ENCODE measurements at regions not wholly inside any gene's neighbourhood (a gene's known extent, or its start where the extent isn't known, plus 50 kb on each side); places are given as distances from the start of the nearest gene placed in this dataset.
A peak's percentile ranks its signal among the peaks of the same experiment; 100 is the strongest.
"Not testable (repeated sequence)": the region's sequence is repeated elsewhere in the genome, so short reads cannot be mapped to it uniquely, and the experiment has no call there.

DNA sequence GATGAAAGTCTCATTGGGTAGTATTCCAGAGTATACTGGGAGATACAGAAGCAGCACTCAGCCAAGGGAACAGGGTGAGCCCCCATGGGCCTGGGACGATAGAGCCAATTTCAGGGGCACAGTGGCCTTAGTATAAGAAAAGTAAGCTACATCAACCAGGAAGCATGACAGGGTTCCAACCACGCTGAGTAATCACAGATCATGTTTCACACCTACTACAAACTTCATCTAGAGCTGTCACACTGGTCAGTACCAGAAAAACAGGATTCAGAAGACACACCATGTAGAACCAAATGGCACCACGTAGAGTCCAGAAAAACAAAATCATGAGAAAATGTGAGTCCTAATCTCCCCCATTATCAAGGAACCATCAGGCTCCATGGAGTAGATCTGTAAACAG is 1292.4 kb upstream of the MIR17HG start:
- H3K27me3 ChIP-seq (ENCODE audit: control insufficient read depth in 1 of 2, insufficient read depth in 2 of 2, low read length in 2 of 2): no peaks in the 10 kb centered on the region
- H3K4me3 ChIP-seq (ENCODE audit: low read depth in 1 of 2, low read length in 2 of 2): no peak overlapping the region
- H3K9me3 ChIP-seq (ENCODE audit: control insufficient read depth in 2 of 2, insufficient read depth in 1 of 2, low read depth in 1 of 2, low read length in 1 of 2): no peaks in the 10 kb centered on the region
- H3K27ac ChIP-seq (ENCODE audit: low read depth in 2 of 2, low read length in 1 of 2): peak overlapping the region in 1 of 2 donors; percentile 55
- 39 to 42% methylated on average over 3 of the region's 3 CpGs for WGBS, 2 donors
- H3K4me1 ChIP-seq (ENCODE audit: control insufficient read depth in 2 of 2, insufficient read depth in 2 of 2, low read length in 1 of 2): no peaks in the 10 kb centered on the region
- H3K36me3 ChIP-seq (ENCODE audit: control insufficient read depth in 2 of 2, insufficient read depth in 2 of 2, low read length in 1 of 2): no peaks in the 10 kb centered on the region

DNA sequence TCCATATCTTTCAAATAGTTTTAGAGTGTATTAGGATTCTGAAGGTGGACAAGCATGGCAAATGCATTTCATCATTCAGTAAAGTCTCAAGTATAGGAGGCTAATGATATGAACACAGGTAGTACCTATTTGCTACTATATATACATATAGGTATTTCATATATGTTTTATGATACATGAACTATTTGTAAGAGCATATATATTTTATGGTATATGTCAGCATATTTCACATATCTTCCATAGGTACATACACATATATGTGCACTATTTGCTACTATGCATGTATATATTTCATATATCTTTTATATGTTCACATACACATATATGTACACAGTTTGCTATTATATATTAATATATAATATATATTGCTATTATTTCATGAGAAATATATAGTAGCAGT is 1291.7 kb upstream of the MIR17HG start:
- H3K27me3 ChIP-seq (ENCODE audit: control insufficient read depth in 1 of 2, insufficient read depth in 2 of 2, low read length in 2 of 2): no peaks in the 10 kb centered on the region
- no peak overlapping the region for H3K4me3 ChIP-seq (ENCODE audit: low read depth in 1 of 2, low read length in 2 of 2)
- no peaks in the 10 kb centered on the region for H3K36me3 ChIP-seq (ENCODE audit: control insufficient read depth in 2 of 2, insufficient read depth in 2 of 2, low read length in 1 of 2)
- H3K9me3 ChIP-seq (ENCODE audit: control insufficient read depth in 2 of 2, insufficient read depth in 1 of 2, low read depth in 1 of 2, low read length in 1 of 2): no peaks in the 10 kb centered on the region
- H3K4me1 ChIP-seq (ENCODE audit: control insufficient read depth in 2 of 2, insufficient read depth in 2 of 2, low read length in 1 of 2): no peaks in the 10 kb centered on the region
- no peak overlapping the region for H3K27ac ChIP-seq (ENCODE audit: low read depth in 2 of 2, low read length in 1 of 2)

DNA sequence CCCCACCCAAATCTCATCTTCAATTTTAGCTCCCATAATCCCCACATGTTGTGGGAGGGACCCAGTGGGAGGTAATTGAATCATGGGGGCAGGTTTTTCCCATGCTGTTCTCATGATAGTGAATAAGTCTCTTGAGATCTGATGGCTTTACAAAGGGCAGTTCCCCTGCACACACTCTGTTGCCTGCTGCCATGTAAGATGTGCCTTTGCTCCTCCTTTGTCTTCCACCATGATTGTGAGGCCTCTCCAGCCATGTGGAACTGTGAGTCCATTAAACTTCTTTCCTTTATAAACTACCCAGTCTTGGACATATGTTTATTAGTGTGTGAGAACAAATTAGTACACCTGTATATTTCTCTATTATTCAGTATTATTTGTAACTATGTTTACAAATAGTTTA is 1283.3 kb upstream of the MIR17HG start:
- H3K27me3 ChIP-seq (ENCODE audit: control insufficient read depth in 1 of 2, insufficient read depth in 2 of 2, low read length in 2 of 2); H3K27ac ChIP-seq (ENCODE audit: low read depth in 2 of 2, low read length in 1 of 2); H3K9me3 ChIP-seq (ENCODE audit: control insufficient read depth in 2 of 2, insufficient read depth in 1 of 2, low read depth in 1 of 2, low read length in 1 of 2); H3K4me3 ChIP-seq (ENCODE audit: low read depth in 1 of 2, low read length in 2 of 2); H3K36me3 ChIP-seq (ENCODE audit: control insufficient read depth in 2 of 2, insufficient read depth in 2 of 2, low read length in 1 of 2); H3K4me1 ChIP-seq (ENCODE audit: control insufficient read depth in 2 of 2, insufficient read depth in 2 of 2, low read length in 1 of 2): not testable (repeated sequence)

DNA sequence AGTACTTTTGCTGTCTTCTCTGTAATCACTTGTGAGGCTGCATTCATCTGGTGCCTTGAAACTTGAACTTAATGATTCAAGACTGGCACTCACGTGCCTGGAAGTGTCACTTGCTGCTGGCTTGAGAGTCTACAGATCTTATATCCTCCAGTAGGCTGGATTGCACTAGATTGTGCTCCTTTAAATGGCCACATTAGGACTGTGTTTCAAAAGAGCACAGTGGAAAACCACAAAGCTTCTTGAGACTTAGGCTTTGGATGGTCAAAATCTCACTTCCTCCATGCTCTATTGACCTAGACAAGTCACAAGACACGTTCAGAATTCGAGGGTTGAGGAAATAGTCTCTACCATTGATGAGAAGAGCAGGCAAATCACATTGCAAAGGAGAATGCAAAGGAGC is 1278.8 kb upstream of the MIR17HG start:
- 34 to 38% methylated on average over 3 of the region's 3 CpGs for WGBS, 2 donors
- no peaks in the 10 kb centered on the region for H3K36me3 ChIP-seq (ENCODE audit: control insufficient read depth in 2 of 2, insufficient read depth in 2 of 2, low read length in 1 of 2)

DNA sequence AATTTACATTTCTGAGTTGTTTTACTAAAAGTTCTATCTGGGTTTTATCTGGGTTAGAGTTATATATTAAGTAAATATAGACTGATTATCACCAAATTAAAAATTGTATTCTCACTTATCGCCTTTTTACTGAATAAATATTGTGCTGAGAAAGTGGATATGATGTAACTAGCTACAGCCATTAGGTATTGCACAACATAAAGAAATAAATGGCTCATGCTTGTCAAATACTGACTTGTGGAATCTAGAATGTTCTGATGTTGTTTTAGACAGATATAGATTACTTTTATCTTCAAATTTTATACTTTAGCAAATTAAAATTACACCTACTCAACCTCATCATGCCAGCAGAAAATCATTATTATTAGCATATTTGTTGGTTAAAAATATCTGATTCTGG is 1277.1 kb upstream of the MIR17HG start:
- 69 to 84% methylated on average over 1 of the region's 1 CpG for WGBS, 2 donors
- H3K27ac ChIP-seq (ENCODE audit: low read depth in 2 of 2, low read length in 1 of 2): no peak overlapping the region
- no peaks in the 10 kb centered on the region for H3K27me3 ChIP-seq (ENCODE audit: control insufficient read depth in 1 of 2, insufficient read depth in 2 of 2, low read length in 2 of 2)
- no peaks in the 10 kb centered on the region for H3K9me3 ChIP-seq (ENCODE audit: control insufficient read depth in 2 of 2, insufficient read depth in 1 of 2, low read depth in 1 of 2, low read length in 1 of 2)
- no peaks in the 10 kb centered on the region for H3K4me1 ChIP-seq (ENCODE audit: control insufficient read depth in 2 of 2, insufficient read depth in 2 of 2, low read length in 1 of 2)
- no peaks in the 10 kb centered on the region for H3K36me3 ChIP-seq (ENCODE audit: control insufficient read depth in 2 of 2, insufficient read depth in 2 of 2, low read length in 1 of 2)
- H3K4me3 ChIP-seq (ENCODE audit: low read depth in 1 of 2, low read length in 2 of 2): no peak overlapping the region

More for the DNA sequence above, 1278.8 kb upstream of the MIR17HG start:
- Histone ChIP-seq H3K4me3 (ENCODE audit: low read depth in 1 of 2, low read length in 2 of 2) (no peak overlapping the region), H3K9me3 (ENCODE audit: control insufficient read depth in 2 of 2, insufficient read depth in 1 of 2, low read depth in 1 of 2, low read length in 1 of 2) (no peaks in the 10 kb centered on the region), H3K27me3 (ENCODE audit: control insufficient read depth in 1 of 2, insufficient read depth in 2 of 2, low read length in 2 of 2) (no peaks in the 10 kb centered on the region), H3K4me1 (ENCODE audit: control insufficient read depth in 2 of 2, insufficient read depth in 2 of 2, low read length in 1 of 2) (no peaks in the 10 kb centered on the region), H3K27ac (ENCODE audit: low read depth in 2 of 2, low read length in 1 of 2) (no peak overlapping the region)

GRCh38 chr13:90070837-90071525 is 1276.5 kb upstream of the MIR17HG start:
- WGBS, 2 donors: 46 to 79% methylated on average over 4 of the region's 4 CpGs
- Histone ChIP-seq H3K9me3 (ENCODE audit: control insufficient read depth in 2 of 2, insufficient read depth in 1 of 2, low read depth in 1 of 2, low read length in 1 of 2) (no peaks in the 10 kb centered on the region), H3K4me1 (ENCODE audit: control insufficient read depth in 2 of 2, insufficient read depth in 2 of 2, low read length in 1 of 2) (no peaks in the 10 kb centered on the region), H3K27ac (ENCODE audit: low read depth in 2 of 2, low read length in 1 of 2) (no peak overlapping the region), H3K36me3 (ENCODE audit: control insufficient read depth in 2 of 2, insufficient read depth in 2 of 2, low read length in 1 of 2) (no peaks in the 10 kb centered on the region), H3K4me3 (ENCODE audit: low read depth in 1 of 2, low read length in 2 of 2) (no peak overlapping the region), H3K27me3 (ENCODE audit: control insufficient read depth in 1 of 2, insufficient read depth in 2 of 2, low read length in 2 of 2) (no peaks in the 10 kb centered on the region)

DNA sequence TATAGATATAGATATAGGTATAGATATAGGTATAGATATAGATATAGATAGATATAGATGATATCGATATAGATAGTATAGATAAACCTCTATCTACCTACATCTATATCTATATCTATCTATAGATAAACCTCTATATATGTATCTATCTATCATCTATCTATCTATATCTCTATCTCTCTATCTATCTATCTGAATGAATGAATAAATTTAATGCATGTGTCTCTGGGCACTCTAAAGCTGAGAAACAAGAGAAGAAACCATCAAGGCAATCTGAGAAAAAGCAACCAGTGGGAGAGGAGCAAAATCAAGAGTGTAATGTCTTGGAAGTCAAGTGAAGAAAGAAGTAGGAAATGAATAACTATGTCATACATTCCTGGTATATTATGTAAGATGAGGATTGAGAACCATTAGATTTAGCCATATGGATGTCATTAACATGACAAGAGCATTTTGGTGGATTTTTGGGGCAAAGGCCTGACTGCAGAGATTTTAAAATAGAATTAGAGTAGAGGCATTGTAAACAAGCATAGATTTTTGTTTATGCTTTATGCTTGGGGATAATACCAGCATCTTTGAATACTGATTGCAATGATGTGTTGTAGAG is 1262.7 kb upstream of the MIR17HG start:
- Histone ChIP-seq H3K4me3 (ENCODE audit: low read depth in 1 of 2, low read length in 2 of 2) (no peak overlapping the region), H3K4me1 (ENCODE audit: control insufficient read depth in 2 of 2, insufficient read depth in 2 of 2, low read length in 1 of 2) (no peaks in the 10 kb centered on the region), H3K27ac (ENCODE audit: low read depth in 2 of 2, low read length in 1 of 2) (no peak overlapping the region), H3K27me3 (ENCODE audit: control insufficient read depth in 1 of 2, insufficient read depth in 2 of 2, low read length in 2 of 2) (no peaks in the 10 kb centered on the region), H3K36me3 (ENCODE audit: control insufficient read depth in 2 of 2, insufficient read depth in 2 of 2, low read length in 1 of 2) (no peaks in the 10 kb centered on the region), H3K9me3 (ENCODE audit: control insufficient read depth in 2 of 2, insufficient read depth in 1 of 2, low read depth in 1 of 2, low read length in 1 of 2) (no peaks in the 10 kb centered on the region)
- WGBS, 2 donors: 79 to 90% methylated on average over 1 of the region's 1 CpG

GRCh38 chr13:90089051-90089450 is 1258.4 kb upstream of the MIR17HG start:
- Histone ChIP-seq H3K9me3 (ENCODE audit: control insufficient read depth in 2 of 2, insufficient read depth in 1 of 2, low read depth in 1 of 2, low read length in 1 of 2) (no peaks in the 10 kb centered on the region), H3K27ac (ENCODE audit: low read depth in 2 of 2, low read length in 1 of 2) (no peak overlapping the region), H3K4me3 (ENCODE audit: low read depth in 1 of 2, low read length in 2 of 2) (no peak overlapping the region), H3K36me3 (ENCODE audit: control insufficient read depth in 2 of 2, insufficient read depth in 2 of 2, low read length in 1 of 2) (no peaks in the 10 kb centered on the region), H3K4me1 (ENCODE audit: control insufficient read depth in 2 of 2, insufficient read depth in 2 of 2, low read length in 1 of 2) (no peaks in the 10 kb centered on the region), H3K27me3 (ENCODE audit: control insufficient read depth in 1 of 2, insufficient read depth in 2 of 2, low read length in 2 of 2) (no peaks in the 10 kb centered on the region)
- WGBS, 2 donors: 79 to 91% methylated on average over 3 of the region's 3 CpGs

- no peak overlapping the region for H3K4me3 ChIP-seq (ENCODE audit: low read depth in 1 of 2, low read length in 2 of 2)
- H3K4me1 ChIP-seq (ENCODE audit: control insufficient read depth in 2 of 2, insufficient read depth in 2 of 2, low read length in 1 of 2): no peaks in the 10 kb centered on the region
- no peaks in the 10 kb centered on the region for H3K27me3 ChIP-seq (ENCODE audit: control insufficient read depth in 1 of 2, insufficient read depth in 2 of 2, low read length in 2 of 2)
- 31 to 41% methylated on average over 4 of the region's 4 CpGs for WGBS, 2 donors
- no peaks in the 10 kb centered on the region for H3K36me3 ChIP-seq (ENCODE audit: control insufficient read depth in 2 of 2, insufficient read depth in 2 of 2, low read length in 1 of 2)
- H3K9me3 ChIP-seq (ENCODE audit: control insufficient read depth in 2 of 2, insufficient read depth in 1 of 2, low read depth in 1 of 2, low read length in 1 of 2): no peaks in the 10 kb centered on the region
- no peak overlapping the region for H3K27ac ChIP-seq (ENCODE audit: low read depth in 2 of 2, low read length in 1 of 2)
These were observed 1255.9 kb upstream of the MIR17HG start for GRCh38 chr13:90091611-90092010.

GRCh38 chr13:90094357-90094756 is 1253.1 kb upstream of the MIR17HG start:
- Histone ChIP-seq H3K36me3 (ENCODE audit: control insufficient read depth in 2 of 2, insufficient read depth in 2 of 2, low read length in 1 of 2) (no peaks in the 10 kb centered on the region), H3K4me1 (ENCODE audit: control insufficient read depth in 2 of 2, insufficient read depth in 2 of 2, low read length in 1 of 2) (no peaks in the 10 kb centered on the region), H3K9me3 (ENCODE audit: control insufficient read depth in 2 of 2, insufficient read depth in 1 of 2, low read depth in 1 of 2, low read length in 1 of 2) (no peaks in the 10 kb centered on the region), H3K4me3 (ENCODE audit: low read depth in 1 of 2, low read length in 2 of 2) (no peak overlapping the region), H3K27me3 (ENCODE audit: control insufficient read depth in 1 of 2, insufficient read depth in 2 of 2, low read length in 2 of 2) (no peaks in the 10 kb centered on the region), H3K27ac (ENCODE audit: low read depth in 2 of 2, low read length in 1 of 2) (no peak overlapping the region)
- WGBS, 2 donors: 72% methylated on average over 2 of the region's 2 CpGs

All from esophagus (tissue), 2 donors.